ENCODE measurements at regions not wholly inside any gene's neighbourhood (a gene's known extent, or its start where the extent isn't known, plus 50 kb on each side); places are given as distances from the start of the nearest gene placed in this dataset.

DNA sequence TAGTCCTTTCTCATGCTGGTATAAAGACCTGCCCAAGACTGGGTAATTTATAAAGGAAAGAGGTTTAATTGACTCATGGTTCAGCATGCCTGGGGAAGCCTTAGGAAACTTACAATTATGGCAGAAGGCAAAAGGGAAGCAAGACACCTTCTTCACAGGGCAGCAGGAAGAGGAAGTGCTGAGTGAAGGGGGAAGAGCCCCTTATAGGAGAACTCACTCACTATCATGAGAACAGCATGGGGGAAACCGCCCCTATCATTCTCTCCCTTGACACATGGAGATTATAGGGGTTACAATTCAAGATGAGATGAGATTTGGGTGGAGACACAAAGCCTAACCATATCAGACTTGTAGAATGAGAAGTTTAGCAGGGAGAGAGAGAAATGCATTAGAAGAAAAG, 373.3 kb upstream of the DIAPH2 start:
- H3K36me3 ChIP-seq (ENCODE audit: control insufficient read depth, insufficient read depth, low read length), result no peaks in the 10 kb centered on the region
- H3K4me3 ChIP-seq (ENCODE audit: low read length), result no peak overlapping the region
- no peak overlapping the region for H3K27ac ChIP-seq (ENCODE audit: low read length)
- H3K9me3 ChIP-seq (ENCODE audit: control insufficient read depth, insufficient read depth, low read length), result no peaks in the 10 kb centered on the region
- DNase-seq (ENCODE audit: low read depth, low spot score), result no peak
- H3K27me3 ChIP-seq (ENCODE audit: control insufficient read depth, insufficient read depth, low read length), result no peaks in the 10 kb centered on the region
- no peaks in the 10 kb centered on the region for H3K4me1 ChIP-seq (ENCODE audit: control insufficient read depth, insufficient read depth, low read length)
- WGBS (ENCODE audit: insufficient coverage, insufficient read length), result no CpG with 5 or more reads among the region's 1 CpG

DNA sequence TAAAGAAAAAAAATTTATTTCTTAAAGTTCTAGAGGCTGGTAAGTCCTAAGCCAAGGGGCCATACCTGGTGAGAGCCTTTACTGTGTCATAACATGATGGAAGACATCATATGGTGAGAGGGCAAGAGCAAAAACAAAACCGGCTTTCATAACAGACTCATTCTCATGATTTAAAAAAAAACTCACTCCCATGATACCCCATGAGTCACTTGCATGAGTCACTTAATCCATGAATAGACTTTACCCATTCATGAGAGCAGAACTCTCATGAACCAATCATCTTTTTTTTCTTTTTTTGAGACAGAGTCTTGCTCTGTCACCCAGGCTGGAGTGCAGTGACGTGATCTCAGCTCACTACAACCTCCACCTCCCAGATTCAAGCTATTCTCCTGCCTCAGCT, 369.7 kb upstream of the DIAPH2 start:
- no peak overlapping the region for H3K4me3 ChIP-seq (ENCODE audit: low read length)
- no peaks in the 10 kb centered on the region for H3K9me3 ChIP-seq (ENCODE audit: control insufficient read depth, insufficient read depth, low read length)
- no peaks in the 10 kb centered on the region for H3K36me3 ChIP-seq (ENCODE audit: control insufficient read depth, insufficient read depth, low read length)
- no CpG with 5 or more reads among the region's 2 CpGs for WGBS (ENCODE audit: insufficient coverage, insufficient read length)
- H3K4me1 ChIP-seq (ENCODE audit: control insufficient read depth, insufficient read depth, low read length), result no peaks in the 10 kb centered on the region
- H3K27me3 ChIP-seq (ENCODE audit: control insufficient read depth, insufficient read depth, low read length), result no peaks in the 10 kb centered on the region
- DNase-seq (ENCODE audit: low read depth, low spot score), result no peak
- no peak overlapping the region for H3K27ac ChIP-seq (ENCODE audit: low read length)

DNA sequence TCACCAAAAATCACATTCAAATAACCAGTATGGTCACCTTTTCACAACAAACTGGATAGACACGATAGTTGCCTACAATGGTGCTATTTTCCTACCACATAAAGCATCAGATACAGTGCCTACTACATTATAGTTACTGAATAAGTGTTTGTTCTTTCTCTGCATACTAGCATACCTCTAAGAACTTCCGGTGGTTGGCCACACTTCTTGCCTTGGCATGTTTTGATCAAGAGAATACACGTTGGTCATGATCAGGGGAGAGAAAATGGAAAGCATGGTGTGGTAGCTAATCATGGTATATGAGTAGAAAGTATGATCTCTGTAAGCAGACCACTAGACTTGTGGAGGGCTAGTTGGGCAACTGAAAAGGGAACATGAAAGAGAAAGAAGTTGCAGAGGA, 322.8 kb upstream of the DIAPH2 start:
- no peak overlapping the region for H3K4me3 ChIP-seq (ENCODE audit: low read length)
- H3K27me3 ChIP-seq (ENCODE audit: control insufficient read depth, insufficient read depth, low read length), result no peaks in the 10 kb centered on the region
- no peaks in the 10 kb centered on the region for H3K36me3 ChIP-seq (ENCODE audit: control insufficient read depth, insufficient read depth, low read length)
- no peak for DNase-seq (ENCODE audit: low read depth, low spot score)
- WGBS (ENCODE audit: insufficient coverage, insufficient read length), result no CpG with 5 or more reads among the region's 3 CpGs
- H3K27ac ChIP-seq (ENCODE audit: low read length), result no peak overlapping the region
- H3K9me3 ChIP-seq (ENCODE audit: control insufficient read depth, insufficient read depth, low read length), result no peaks in the 10 kb centered on the region
- H3K4me1 ChIP-seq (ENCODE audit: control insufficient read depth, insufficient read depth, low read length), result no peaks in the 10 kb centered on the region

DNA sequence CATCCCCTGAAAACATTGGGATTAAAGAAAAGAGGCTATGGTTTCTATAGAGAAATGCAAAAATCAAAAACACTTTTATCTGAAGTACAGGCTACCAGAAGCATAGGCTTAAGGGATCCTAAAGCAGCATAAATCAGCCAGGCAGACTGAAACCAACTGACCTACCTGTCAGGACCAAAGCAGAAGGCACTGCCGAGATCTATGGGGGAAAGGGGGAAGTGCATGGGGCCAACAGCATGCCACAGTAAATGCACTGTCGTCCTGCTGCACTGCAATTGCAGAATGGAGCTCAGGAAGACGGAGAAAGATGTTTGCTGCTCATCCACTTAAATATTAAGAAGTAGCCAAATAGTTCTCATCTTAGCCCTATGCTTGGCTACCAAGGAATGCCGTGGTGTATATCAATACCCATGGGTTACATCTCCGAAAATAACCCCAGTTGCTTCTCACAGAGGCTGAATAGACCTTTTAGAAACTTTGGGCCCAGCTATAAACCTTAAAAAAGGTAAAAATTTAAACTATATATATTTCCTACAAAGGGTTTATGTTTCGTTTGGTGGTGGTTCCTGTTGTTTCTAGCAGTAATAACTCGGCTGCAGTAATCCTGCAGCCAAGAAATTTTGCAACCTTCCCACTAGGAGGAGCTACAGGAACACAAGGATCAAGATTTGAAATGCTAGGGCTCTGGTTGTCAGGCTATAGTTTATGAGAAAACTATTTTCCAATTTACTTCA, 312.2 kb upstream of the DIAPH2 start:
- Histone ChIP-seq H3K9me3 (ENCODE audit: control insufficient read depth, insufficient read depth, low read length) (no peaks in the 10 kb centered on the region), H3K27ac (ENCODE audit: low read length) (no peak overlapping the region), H3K4me3 (ENCODE audit: low read length) (no peak overlapping the region), H3K4me1 (ENCODE audit: control insufficient read depth, insufficient read depth, low read length) (no peaks in the 10 kb centered on the region), H3K36me3 (ENCODE audit: control insufficient read depth, insufficient read depth, low read length) (no peaks in the 10 kb centered on the region), H3K27me3 (ENCODE audit: control insufficient read depth, insufficient read depth, low read length) (no peaks in the 10 kb centered on the region)
- DNase-seq (ENCODE audit: low read depth, low spot score), result no peak
- WGBS (ENCODE audit: insufficient coverage, insufficient read length), result no CpG with 5 or more reads among the region's 7 CpGs

DNA sequence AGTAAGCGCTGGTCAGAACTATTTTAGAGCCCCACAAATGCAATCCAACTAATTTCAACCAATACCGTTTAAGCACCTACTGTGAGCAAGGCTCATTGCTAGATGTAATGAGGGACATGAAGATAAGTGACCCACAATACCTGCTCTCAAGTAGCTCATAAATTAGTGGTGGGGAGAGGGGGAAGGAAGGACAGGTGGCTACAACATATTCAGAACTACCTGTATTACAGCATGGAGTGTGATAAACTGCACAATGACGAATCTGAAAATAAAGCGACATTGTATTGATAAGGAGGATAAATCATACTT, 311.6 kb upstream of the DIAPH2 start:
- WGBS (ENCODE audit: insufficient coverage, insufficient read length), result no CpG with 5 or more reads among the region's 4 CpGs
- Histone ChIP-seq H3K4me3 (ENCODE audit: low read length) (no peak overlapping the region), H3K27ac (ENCODE audit: low read length) (no peak overlapping the region), H3K36me3 (ENCODE audit: control insufficient read depth, insufficient read depth, low read length) (no peaks in the 10 kb centered on the region), H3K9me3 (ENCODE audit: control insufficient read depth, insufficient read depth, low read length) (no peaks in the 10 kb centered on the region), H3K27me3 (ENCODE audit: control insufficient read depth, insufficient read depth, low read length) (no peaks in the 10 kb centered on the region), H3K4me1 (ENCODE audit: control insufficient read depth, insufficient read depth, low read length) (no peaks in the 10 kb centered on the region)
- DNase-seq (ENCODE audit: low read depth, low spot score), result no peak

DNA sequence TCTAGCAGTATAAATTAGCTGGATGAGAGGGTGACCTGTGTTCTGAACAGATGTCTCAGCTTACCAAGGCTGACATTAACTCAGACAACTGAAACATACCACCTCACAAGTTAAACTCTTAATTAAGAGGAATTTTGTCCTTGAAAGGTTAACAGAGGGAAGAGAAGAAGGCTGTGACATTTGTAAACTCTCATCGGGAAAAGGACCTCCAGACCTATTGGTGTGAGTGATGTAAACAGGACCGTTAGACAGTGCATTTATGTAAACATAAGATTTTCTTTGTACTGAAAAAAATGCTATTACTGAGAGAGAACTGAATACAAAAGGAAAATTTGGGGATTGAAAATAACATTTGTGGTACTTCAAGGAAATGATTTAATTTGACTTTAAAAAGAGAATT, 308.4 kb upstream of the DIAPH2 start:
- H3K36me3 ChIP-seq (ENCODE audit: control insufficient read depth, insufficient read depth, low read length), result no peaks in the 10 kb centered on the region
- DNase-seq (ENCODE audit: low read depth, low spot score), result no peak
- H3K4me1 ChIP-seq (ENCODE audit: control insufficient read depth, insufficient read depth, low read length), result no peaks in the 10 kb centered on the region
- no peak overlapping the region for H3K4me3 ChIP-seq (ENCODE audit: low read length)
- no peaks in the 10 kb centered on the region for H3K9me3 ChIP-seq (ENCODE audit: control insufficient read depth, insufficient read depth, low read length)
- WGBS (ENCODE audit: insufficient coverage, insufficient read length), result no CpG with 5 or more reads among the region's 2 CpGs
- H3K27me3 ChIP-seq (ENCODE audit: control insufficient read depth, insufficient read depth, low read length), result no peaks in the 10 kb centered on the region
- no peak overlapping the region for H3K27ac ChIP-seq (ENCODE audit: low read length)

DNA sequence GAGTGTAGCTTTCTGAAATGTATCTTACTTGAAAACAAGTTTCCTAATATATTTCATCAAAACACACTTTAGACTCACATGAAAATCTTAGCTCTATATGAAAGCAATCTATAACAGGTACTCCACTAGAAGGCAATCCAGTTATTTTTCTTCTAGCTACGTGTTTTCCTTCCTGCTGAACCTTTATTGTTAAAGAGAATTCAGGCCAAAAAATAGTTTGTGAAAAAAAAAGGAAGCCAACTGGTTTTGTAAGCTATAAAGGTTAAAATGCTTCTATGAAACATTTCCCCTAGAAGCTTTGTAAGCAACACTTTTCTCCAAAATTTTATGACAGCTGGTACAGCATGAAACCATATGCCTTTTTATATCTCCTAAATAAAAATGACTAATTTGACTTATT, 304.7 kb upstream of the DIAPH2 start:
- no peaks in the 10 kb centered on the region for H3K4me1 ChIP-seq (ENCODE audit: control insufficient read depth, insufficient read depth, low read length)
- H3K4me3 ChIP-seq (ENCODE audit: low read length), result no peak overlapping the region
- H3K9me3 ChIP-seq (ENCODE audit: control insufficient read depth, insufficient read depth, low read length), result no peaks in the 10 kb centered on the region
- H3K27me3 ChIP-seq (ENCODE audit: control insufficient read depth, insufficient read depth, low read length), result no peaks in the 10 kb centered on the region
- DNase-seq (ENCODE audit: low read depth, low spot score), result no peak
- no CpG with 5 or more reads among the region's 1 CpG for WGBS (ENCODE audit: insufficient coverage, insufficient read length)
- no peak overlapping the region for H3K27ac ChIP-seq (ENCODE audit: low read length)
- no peaks in the 10 kb centered on the region for H3K36me3 ChIP-seq (ENCODE audit: control insufficient read depth, insufficient read depth, low read length)

DNA sequence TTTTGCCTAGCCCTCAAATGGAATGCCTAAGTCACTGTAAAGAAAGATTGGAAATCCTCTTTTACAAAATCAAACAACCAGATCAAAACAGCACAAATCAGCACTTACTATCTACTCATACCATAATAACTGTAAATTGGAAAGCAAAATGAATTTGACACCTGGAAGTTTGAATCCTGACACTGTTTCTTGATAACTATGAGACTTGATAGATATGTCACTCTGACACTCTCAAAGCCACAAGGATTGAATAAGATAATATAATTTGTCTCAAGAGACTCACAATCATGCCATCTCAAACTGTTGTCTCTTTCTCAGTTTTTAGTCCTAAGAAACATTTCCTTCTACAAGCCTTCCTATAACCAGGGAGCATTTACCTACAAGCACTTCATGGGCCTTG, 302.6 kb upstream of the DIAPH2 start:
- H3K27ac ChIP-seq (ENCODE audit: low read length), result no peak overlapping the region
- H3K9me3 ChIP-seq (ENCODE audit: control insufficient read depth, insufficient read depth, low read length), result no peaks in the 10 kb centered on the region
- no peaks in the 10 kb centered on the region for H3K4me1 ChIP-seq (ENCODE audit: control insufficient read depth, insufficient read depth, low read length)
- no peaks in the 10 kb centered on the region for H3K36me3 ChIP-seq (ENCODE audit: control insufficient read depth, insufficient read depth, low read length)
- no peak overlapping the region for H3K4me3 ChIP-seq (ENCODE audit: low read length)
- no peak for DNase-seq (ENCODE audit: low read depth, low spot score)
- no peaks in the 10 kb centered on the region for H3K27me3 ChIP-seq (ENCODE audit: control insufficient read depth, insufficient read depth, low read length)

DNA sequence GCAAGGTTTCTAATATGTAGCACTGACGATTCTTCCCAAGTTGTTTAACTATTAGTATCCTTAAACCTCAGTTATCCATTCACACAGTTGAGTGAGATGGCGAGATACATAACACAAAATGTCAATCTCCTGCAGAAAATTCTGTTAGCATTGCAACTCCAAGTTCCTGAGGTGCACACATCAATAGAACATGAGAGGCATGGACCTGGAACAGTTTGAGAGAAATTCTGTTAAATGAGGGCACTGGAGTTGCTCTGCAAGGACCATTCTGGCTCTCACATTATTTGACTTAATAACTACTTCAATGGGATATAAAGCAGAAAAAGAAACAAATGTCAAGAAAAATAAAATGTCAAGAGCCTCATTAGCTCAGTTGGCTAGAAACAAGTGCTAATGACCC, 301.2 kb upstream of the DIAPH2 start:
- no CpG with 5 or more reads among the region's 2 CpGs for WGBS (ENCODE audit: insufficient coverage, insufficient read length)
- Histone ChIP-seq H3K27ac (ENCODE audit: low read length) (no peak overlapping the region), H3K9me3 (ENCODE audit: control insufficient read depth, insufficient read depth, low read length) (no peaks in the 10 kb centered on the region), H3K27me3 (ENCODE audit: control insufficient read depth, insufficient read depth, low read length) (no peaks in the 10 kb centered on the region), H3K36me3 (ENCODE audit: control insufficient read depth, insufficient read depth, low read length) (no peaks in the 10 kb centered on the region), H3K4me1 (ENCODE audit: control insufficient read depth, insufficient read depth, low read length) (no peaks in the 10 kb centered on the region), H3K4me3 (ENCODE audit: low read length) (no peak overlapping the region)
- DNase-seq (ENCODE audit: low read depth, low spot score), result no peak

DNA sequence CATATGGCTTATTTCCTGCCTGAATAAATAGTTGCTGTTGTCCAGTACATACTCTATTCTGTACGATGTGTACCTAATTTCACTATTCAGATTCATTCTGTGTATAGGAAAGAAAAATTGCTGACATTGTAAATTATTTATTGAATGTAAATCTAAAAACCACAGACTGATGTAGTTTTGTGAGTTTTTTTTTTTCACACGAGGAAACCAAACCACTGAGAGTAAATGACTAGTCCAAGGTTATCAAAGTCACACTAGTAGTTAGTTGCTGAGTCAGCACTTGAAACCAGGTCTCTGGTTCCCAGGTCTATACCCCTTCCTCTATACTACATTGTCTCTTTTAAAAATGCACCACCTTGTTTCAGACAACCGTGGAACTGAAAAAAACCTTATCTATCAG, 298.3 kb upstream of the DIAPH2 start:
- no peak overlapping the region for H3K27ac ChIP-seq (ENCODE audit: low read length)
- no peaks in the 10 kb centered on the region for H3K27me3 ChIP-seq (ENCODE audit: control insufficient read depth, insufficient read depth, low read length)
- no peaks in the 10 kb centered on the region for H3K4me1 ChIP-seq (ENCODE audit: control insufficient read depth, insufficient read depth, low read length)
- WGBS (ENCODE audit: insufficient coverage, insufficient read length), result no CpG with 5 or more reads among the region's 3 CpGs
- no peaks in the 10 kb centered on the region for H3K36me3 ChIP-seq (ENCODE audit: control insufficient read depth, insufficient read depth, low read length)
- no peaks in the 10 kb centered on the region for H3K9me3 ChIP-seq (ENCODE audit: control insufficient read depth, insufficient read depth, low read length)
- DNase-seq (ENCODE audit: low read depth, low spot score), result no peak
- no peak overlapping the region for H3K4me3 ChIP-seq (ENCODE audit: low read length)

DNA sequence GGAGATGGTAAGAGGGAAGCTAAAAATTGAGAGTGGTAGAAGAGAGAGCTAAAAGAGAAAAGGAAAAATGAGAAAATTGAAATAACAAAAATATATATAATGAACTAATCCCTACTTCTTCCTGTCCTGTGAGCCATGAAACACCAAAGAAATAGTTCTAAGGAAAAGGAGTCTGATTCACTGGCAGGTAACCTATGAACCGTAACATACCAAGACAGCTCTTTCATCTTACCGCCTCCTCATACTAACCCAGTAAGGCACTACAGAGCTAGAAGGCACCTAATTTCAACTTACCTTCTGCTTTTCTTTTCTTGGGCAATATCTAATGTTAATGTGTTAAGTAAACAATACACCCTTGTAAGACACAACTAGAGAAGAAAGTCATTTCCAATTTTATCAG, 297.7 kb upstream of the DIAPH2 start:
- Histone ChIP-seq H3K27me3 (ENCODE audit: control insufficient read depth, insufficient read depth, low read length) (no peaks in the 10 kb centered on the region), H3K27ac (ENCODE audit: low read length) (no peak overlapping the region), H3K9me3 (ENCODE audit: control insufficient read depth, insufficient read depth, low read length) (no peaks in the 10 kb centered on the region), H3K4me3 (ENCODE audit: low read length) (no peak overlapping the region), H3K36me3 (ENCODE audit: control insufficient read depth, insufficient read depth, low read length) (no peaks in the 10 kb centered on the region), H3K4me1 (ENCODE audit: control insufficient read depth, insufficient read depth, low read length) (no peaks in the 10 kb centered on the region)
- DNase-seq (ENCODE audit: low read depth, low spot score), result no peak
- no CpG with 5 or more reads among the region's 2 CpGs for WGBS (ENCODE audit: insufficient coverage, insufficient read length)

Data from iPS DF 6.9 (cell line).